HG02571 (cell line): ENCODE measurements at regions not wholly inside any gene's neighbourhood (a gene's known extent, or its start where the extent isn't known, plus 50 kb on each side); places are given as distances from the start of the nearest gene placed in this dataset.
"Not testable (repeated sequence)": the region's sequence is repeated elsewhere in the genome, so short reads cannot be mapped to it uniquely, and the experiment has no call there.

Source experiments
- ATAC-seq: cut with Tn5 transposase; IDR thresholded peaks from one replicate; pipeline ENCODE4 v1.9.1; 2021; ENCODE audit warnings: mild to moderate bottlenecking, moderate library complexity; ENCODE audit not compliant: unreplicated experiment

GRCh38 chr6:82506526-82506925 is 142.9 kb downstream of the TPBG start:
- no peak for ATAC-seq

GRCh38 chr6:82507112-82507511 is 143.5 kb downstream of the TPBG start:
- ATAC-seq, result no peak

GRCh38 chr6:82511546-82511945 is 147.9 kb downstream of the TPBG start:
- ATAC-seq, result no peak

GRCh38 chr6:82517896-82518295 is 154.3 kb downstream of the TPBG start:
- not testable (repeated sequence) for ATAC-seq

- no peak for ATAC-seq
Measured at GRCh38 chr6:82521369-82521768, 157.8 kb downstream of the TPBG start.

- ATAC-seq, result no peak
Measured at GRCh38 chr6:82521861-82522260, 158.2 kb downstream of the TPBG start.

- ATAC-seq, result no peak
Measured at GRCh38 chr6:82524031-82524430, 160.4 kb downstream of the TPBG start.

- ATAC-seq, result no peak
Measured at GRCh38 chr6:82525775-82526495, 162.3 kb downstream of the TPBG start.

GRCh38 chr6:82529960-82530460 is 166.4 kb downstream of the TPBG start:
- ATAC-seq, result not testable (repeated sequence)

- ATAC-seq, result no peak
Measured at GRCh38 chr6:82534876-82535275, 171.3 kb downstream of the TPBG start.

- not testable (repeated sequence) for ATAC-seq
Measured at GRCh38 chr6:82549480-82549879, 185.9 kb downstream of the TPBG start.

GRCh38 chr6:82551311-82551710 is 187.7 kb downstream of the TPBG start:
- not testable (repeated sequence) for ATAC-seq

- ATAC-seq, result no peak
Measured at GRCh38 chr6:82551831-82552230, 188.2 kb downstream of the TPBG start.

- ATAC-seq, result no peak
Measured at GRCh38 chr6:82553863-82554531, 190.4 kb downstream of the TPBG start.

GRCh38 chr6:82554666-82555065 is 191.0 kb downstream of the TPBG start:
- ATAC-seq, result no peak

GRCh38 chr6:82555801-82556200 is 192.2 kb downstream of the TPBG start:
- no peak for ATAC-seq

GRCh38 chr6:82558531-82558930 is 194.9 kb downstream of the TPBG start:
- not testable (repeated sequence) for ATAC-seq

- ATAC-seq, result no peak
Measured at GRCh38 chr6:82567621-82568020, 204.0 kb downstream of the TPBG start.

- peak; percentile 99 for ATAC-seq
Measured at GRCh38 chr6:82568290-82568993, 204.8 kb downstream of the TPBG start.

- no peak for ATAC-seq
Measured at GRCh38 chr6:82569022-82569421, 205.4 kb downstream of the TPBG start.

- no peak for ATAC-seq
Measured at GRCh38 chr6:82570083-82570482, 206.5 kb downstream of the TPBG start.

- ATAC-seq, result no peak
Measured at GRCh38 chr6:82571455-82571854, 207.8 kb downstream of the TPBG start.
